ENCODE measurements at regions not wholly inside any gene's neighbourhood (a gene's known extent, or its start where the extent isn't known, plus 50 kb on each side); places are given as distances from the start of the nearest gene placed in this dataset.
"Not testable (repeated sequence)": the region's sequence is repeated elsewhere in the genome, so short reads cannot be mapped to it uniquely, and the experiment has no call there.

GRCh38 chr22:22056809-22057594, 74.4 kb upstream of the TOP3B start:
- DNase-seq (ENCODE audit: low read depth) = not testable (repeated sequence)

- not testable (repeated sequence) for DNase-seq (ENCODE audit: low read depth)
Observed at GRCh38 chr22:22052548-22053139, 70.1 kb upstream of the TOP3B start.

DNA sequence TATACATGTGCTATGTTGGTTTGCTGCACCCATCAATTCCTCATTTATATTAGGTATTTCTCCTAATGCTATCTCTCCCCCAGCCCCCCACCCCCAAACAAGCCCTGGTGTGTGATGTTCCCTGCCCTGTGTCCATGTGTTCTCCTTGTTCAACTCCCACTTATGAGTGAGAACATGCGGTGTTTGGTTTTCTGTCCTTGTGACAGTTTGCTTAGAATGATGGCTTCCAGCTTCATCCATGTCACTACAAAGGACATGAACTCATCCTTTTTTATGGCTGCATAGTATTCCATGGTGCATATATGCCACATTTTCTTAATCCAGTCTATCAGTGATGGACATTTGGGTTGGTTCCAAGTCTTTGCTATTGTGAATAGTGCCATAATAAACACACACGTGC, 68.4 kb upstream of the TOP3B start:
- DNase-seq (ENCODE audit: low read depth) = not testable (repeated sequence)

DNA sequence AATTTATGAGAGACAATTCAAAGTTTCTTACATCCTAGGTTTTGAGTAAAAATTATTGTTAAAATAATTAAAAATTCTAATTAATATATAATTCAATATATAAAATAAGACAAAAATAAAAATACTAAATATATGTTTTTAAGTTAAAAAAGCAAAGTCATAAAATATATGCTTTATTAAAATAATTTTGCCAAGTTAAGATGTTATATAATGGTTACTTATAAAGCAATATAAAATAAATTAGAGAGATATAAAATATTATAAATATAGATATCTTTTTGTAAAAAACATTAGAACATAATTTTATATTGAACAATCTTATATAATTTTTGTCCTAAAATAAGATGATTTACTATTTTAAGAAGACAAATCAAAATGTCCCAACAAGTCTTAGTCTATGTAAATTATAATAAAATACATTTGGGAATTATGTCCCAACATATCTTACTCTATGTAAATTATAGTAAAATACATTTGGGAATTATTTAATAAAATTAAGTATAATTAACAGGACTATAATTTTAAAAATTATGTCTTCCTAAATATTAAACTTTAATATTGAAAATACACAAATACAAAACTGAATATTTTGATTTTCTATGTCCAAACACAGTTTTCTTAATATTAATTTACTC, 67.7 kb upstream of the TOP3B start:
- no peak for DNase-seq (ENCODE audit: low read depth)

- no peak for DNase-seq (ENCODE audit: low read depth)
Observed at GRCh38 chr22:22049684-22050083, 67.1 kb upstream of the TOP3B start.

- DNase-seq (ENCODE audit: low read depth) = no peak
Observed at GRCh38 chr22:22048981-22049531, 66.5 kb upstream of the TOP3B start.

DNA sequence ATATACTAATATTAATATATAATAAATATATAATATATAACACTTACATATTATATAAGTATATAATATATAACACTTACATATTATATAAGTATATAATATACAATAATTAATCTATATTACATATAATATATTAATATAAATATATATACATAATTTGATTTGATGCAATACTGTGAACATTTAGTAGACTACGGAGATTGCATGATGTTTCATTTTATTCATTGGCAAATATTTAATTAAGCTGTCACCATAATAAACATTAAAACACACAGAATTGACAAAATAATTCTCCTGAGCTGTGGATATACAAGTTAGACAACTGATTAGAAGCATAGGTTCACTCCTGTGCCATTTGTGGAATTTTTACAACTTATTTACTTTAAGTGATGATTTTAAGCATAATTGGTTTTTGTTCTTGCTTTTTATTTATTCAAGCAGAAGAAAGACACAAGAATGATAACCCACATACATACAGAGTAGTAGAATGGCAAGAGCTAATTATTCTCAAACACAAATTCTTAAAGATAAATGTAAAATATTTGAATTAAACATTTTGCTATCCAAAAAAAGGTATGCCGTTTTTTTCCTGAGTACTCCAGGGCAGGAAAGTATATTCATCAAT, 65.8 kb upstream of the TOP3B start:
- no peak for DNase-seq (ENCODE audit: low read depth)

GRCh38 chr22:22047776-22048175, 65.2 kb upstream of the TOP3B start:
- no peak for DNase-seq (ENCODE audit: low read depth)

DNA sequence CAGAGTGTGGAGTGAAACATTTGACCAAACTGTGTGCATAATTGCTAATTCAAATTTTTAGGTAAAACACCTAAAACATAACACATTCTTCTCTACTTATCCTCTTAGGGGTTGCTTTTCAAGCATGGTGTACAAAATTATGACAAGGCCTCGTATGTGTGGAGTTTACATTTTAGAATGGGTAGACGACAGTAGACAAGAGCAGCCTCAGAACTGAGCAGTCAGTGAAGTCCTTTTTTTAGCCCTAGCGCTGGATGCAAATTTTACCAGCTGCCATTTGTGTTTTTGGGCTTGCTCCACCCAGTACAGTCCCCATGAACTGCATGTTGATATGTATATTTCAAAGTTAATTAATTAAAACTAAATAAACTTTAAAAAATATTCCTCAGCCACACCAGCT, 64.7 kb upstream of the TOP3B start:
- DNase-seq (ENCODE audit: low read depth) = no peak

DNA sequence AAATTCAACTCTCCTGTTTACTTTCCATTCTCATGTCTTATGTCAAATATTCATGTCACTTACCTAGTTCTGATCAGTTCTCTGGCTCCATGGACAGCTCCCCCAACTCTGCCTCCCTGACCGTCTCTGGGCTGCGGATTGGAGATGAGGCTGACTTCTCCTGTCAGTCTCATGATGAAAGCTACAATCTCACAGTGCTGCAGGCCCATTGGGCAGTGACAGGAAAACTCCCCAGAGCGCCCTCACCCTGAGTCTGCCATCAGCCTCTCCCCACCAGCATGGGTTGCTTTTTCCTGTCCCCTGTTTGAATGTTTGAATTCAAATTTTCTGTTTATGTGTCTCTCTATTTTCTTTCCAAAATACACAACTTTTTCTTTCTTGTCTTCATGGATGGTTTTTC, 63.8 kb upstream of the TOP3B start:
- DNase-seq (ENCODE audit: low read depth) = no peak

GRCh38 chr22:22045571-22046335, 63.2 kb upstream of the TOP3B start:
- no peak for DNase-seq (ENCODE audit: low read depth)

DNA sequence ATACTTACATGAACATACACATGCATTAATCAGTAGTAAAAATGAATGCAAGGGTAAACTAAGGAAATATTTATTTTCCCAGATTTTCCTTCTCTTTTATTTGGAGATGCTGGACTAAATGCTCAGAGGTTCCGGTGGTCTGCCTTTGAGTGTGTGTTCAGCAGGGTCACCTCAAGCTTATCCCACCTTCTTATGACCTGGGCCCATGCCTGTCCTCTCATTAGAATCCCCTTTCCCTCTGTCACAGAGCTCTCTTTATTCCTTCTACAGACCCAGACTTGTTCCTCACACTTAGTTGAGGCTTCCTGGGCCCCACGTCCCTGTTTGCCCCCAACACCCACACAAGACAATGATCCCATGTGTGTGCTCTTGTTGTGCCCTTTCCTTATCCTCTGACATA, 61.6 kb upstream of the TOP3B start:
- no peak for DNase-seq (ENCODE audit: low read depth)

- DNase-seq (ENCODE audit: low read depth) = no peak
Observed at GRCh38 chr22:22043296-22044078, 60.9 kb upstream of the TOP3B start.

- DNase-seq (ENCODE audit: low read depth) = no peak
Observed at GRCh38 chr22:22042599-22043295, 60.2 kb upstream of the TOP3B start.

DNA sequence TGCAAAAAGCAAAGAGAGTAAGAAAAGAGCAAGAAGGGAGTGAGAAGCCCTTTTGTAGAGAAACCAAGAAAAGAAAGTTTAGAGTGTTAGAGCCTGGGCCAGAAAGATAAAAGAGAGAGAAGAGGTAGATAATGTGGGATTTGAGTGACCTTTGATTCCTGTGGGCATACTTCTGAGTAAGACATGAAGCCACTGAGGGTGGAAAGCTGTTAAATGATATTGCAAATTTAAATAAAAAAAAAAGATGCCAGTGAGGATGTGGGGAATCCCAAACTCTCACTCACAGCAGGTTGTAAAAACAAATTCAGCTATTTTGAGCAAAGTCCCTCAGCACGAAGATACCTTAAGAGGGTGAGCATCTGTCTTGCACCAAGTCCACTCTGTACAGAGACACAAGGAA, 59.4 kb upstream of the TOP3B start:
- DNase-seq (ENCODE audit: low read depth) = no peak

DNA sequence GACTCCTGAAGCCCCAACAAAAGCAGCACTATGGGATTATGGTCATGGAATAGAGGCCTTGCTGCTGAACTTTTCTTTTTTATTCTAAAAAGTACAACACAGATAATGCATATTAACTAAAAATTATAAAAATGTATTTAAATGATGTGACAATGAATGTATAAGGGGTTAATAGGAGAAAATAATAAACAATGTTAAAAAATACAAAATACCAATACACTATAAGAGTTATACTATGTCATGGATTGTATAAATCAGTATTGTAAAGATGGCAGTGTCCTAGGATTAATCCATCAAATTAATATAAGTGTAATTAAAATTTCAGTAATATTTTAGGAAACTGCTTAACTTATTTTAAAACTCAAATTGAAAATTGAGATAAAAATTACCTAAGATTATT, 58.3 kb upstream of the TOP3B start:
- DNase-seq (ENCODE audit: low read depth) = no peak

DNA sequence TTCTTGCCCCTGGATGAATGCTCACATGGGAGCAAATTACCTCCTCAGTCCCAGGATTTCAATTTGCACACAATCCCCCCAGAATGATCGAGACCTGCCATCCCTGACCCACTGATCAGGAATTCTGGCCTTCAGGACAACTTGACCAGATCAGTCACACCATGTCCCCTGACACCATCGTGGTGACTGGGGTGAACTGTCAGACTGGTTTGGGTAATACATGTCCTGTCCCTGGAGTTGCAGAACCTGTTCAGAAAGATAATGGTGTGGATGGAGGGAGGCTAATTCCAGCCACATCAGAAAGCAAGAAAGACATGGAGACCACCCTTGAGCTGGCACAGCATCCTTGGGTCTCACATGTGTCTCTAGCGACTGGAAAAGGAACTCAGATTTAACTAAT, 57.9 kb upstream of the TOP3B start:
- DNase-seq (ENCODE audit: low read depth) = no peak

DNA sequence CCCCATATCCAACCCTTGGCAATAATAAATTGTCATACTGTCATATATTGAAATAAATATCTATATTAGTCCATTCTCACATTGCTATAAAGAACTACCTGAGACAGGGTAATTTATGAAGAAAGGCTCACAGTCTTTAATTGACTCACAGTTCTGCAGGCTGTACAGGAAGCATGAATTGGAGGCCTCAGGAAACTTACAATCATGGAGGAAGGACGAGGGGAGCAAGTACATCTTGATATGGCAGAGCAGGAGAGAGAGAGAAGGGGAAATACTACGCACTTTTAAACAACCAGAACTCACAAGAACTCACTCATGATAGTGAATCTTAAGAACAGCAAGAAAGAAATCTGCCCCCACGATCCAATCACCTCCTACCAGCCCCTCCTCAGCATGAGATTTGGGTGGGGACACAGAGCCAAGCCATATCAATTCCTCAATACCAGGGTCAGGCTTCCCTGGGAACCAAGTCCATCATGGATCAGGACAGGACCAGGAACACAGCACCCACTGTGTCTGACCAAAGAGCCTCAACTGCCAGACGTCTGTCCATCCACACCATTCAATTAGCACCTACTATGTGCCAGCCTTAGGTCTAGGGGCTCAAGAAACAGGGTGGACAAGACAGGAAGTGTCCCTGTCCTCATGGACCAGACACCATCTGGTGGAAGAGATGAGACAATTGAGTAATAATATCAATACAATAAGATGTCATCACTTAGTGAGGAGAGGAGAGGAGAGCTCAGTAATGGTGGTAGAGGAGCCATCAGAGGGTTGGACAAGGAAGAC, 56.9 kb upstream of the TOP3B start:
- DNase-seq (ENCODE audit: low read depth) = no peak

DNA sequence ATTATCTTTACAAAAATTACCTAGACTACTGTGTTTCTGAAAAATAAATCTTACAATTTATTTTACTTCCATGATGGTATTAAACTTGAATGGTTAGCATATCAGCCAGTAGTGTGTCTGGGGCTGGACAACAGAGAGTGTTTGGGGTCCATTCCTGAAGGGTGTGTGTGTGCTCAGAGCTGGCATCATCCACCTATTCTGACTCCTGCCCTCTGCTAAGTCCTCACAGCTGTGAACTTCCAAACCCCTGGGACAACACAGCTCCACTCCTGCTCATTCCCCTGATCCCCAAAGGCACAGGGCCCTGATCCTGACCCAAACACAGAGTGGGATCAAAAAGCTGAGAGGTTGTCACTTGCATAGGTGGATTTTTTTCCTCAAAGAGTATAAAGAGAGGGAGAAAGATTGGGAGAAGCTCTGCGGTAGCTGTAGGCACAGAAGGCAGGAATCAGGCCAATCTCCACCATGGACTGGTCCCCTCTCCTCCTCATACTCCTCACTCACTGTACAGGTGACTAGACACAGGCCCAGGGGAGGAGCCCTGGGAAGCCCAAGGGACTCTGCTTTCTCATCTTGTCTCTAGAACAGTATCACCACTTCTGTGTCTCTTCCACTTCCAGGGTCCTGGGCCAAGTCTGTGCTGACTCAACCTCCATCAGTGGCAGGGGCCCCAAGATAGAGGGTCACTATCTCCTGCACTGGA, 55.7 kb upstream of the TOP3B start:
- DNase-seq (ENCODE audit: low read depth) = no peak
